Left colon (tissue), 2 donors: ENCODE measurements at regions not wholly inside any gene's neighbourhood (a gene's known extent, or its start where the extent isn't known, plus 50 kb on each side); places are given as distances from the start of the nearest gene placed in this dataset.

Experiments used
- ATAC-seq: fragments of 200-7000 bp; cut with Tn5 transposase; one replicate; pipeline ENCODE4 v1.9.1; 2020; ENCODE audit warnings: mild to moderate bottlenecking, moderate library complexity
- DNase-seq, 2 donors: peaks; one replicate each; pipeline ENCODE4 v3.0.0-alpha.2; 2020
- intact Hi-C, 2 donors: fragments of 100-400 bp; cut with DNase I in 1 of 2; cut with micrococcal nuclease in 1 of 2; formaldehyde crosslinking; loops; one replicate each; pipeline versions ENCODE4 v1.11.2 to v1.14.0; 2022; cut with DNase I, micrococcal nuclease
- donor health status: DM: no; HTN: no; CAD: no.
- donor health status: DM: yes; HTN: yes; CAD: no.

DNA sequence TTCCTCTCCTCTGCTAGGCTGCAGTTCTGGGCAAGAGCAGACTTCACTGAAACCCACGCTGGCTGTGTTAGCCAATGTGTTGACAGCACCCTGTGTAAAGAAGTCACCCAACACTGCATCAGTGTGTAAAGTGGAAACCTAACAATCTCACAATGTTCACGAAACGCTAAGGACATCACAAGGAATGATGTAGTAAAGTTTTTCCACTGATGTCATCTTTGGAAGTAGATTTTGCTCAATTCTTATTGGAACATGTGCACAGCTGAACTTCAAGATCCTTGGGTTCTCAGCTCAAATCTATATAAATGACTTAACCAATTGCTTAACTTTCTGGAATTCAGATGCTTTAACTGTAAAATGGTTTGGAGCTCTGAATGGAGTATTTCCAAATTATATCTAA, 1112.5 kb downstream of the TSN start:
- ATAC-seq (no peak), DNase-seq (no peak)
- intact Hi-C loops, result no loop called here

GRCh38 chr2:122868646-122869275, 1113.3 kb downstream of the TSN start:
- intact Hi-C loops, result no loop called here
- no peak for DNase-seq
- no peak for ATAC-seq

DNA sequence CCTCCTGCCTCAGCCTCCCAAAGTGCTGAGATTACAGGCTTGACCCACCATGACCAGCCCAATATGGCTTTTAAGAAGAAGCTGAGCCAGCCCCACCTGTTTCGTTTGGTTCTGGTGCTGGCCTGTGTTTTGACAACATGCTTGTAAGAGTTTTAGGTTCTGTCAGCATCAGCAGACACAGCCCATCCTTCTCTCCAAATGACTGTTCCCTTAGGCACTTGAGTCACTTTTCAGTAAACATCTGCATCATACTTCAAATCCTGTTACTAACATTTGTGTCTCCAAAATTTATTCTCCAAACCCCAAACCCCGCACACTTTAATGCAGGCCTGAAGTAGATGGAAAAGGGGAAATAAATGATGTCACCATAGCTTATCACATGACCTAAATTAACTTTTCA, 1118.5 kb downstream of the TSN start:
- ATAC-seq (no peak), DNase-seq (no peak)
- intact Hi-C loops, result no loop called here

GRCh38 chr2:122875091-122875865, 1119.8 kb downstream of the TSN start:
- intact Hi-C loops, result no loop called here
- no peak for ATAC-seq
- no peak for DNase-seq

GRCh38 chr2:122883849-122884248, 1128.4 kb downstream of the TSN start:
- no peak for ATAC-seq
- intact Hi-C loops, result no loop called here
- no peak for DNase-seq

GRCh38 chr2:122884889-122885288, 1129.4 kb downstream of the TSN start:
- no peak for ATAC-seq

DNA sequence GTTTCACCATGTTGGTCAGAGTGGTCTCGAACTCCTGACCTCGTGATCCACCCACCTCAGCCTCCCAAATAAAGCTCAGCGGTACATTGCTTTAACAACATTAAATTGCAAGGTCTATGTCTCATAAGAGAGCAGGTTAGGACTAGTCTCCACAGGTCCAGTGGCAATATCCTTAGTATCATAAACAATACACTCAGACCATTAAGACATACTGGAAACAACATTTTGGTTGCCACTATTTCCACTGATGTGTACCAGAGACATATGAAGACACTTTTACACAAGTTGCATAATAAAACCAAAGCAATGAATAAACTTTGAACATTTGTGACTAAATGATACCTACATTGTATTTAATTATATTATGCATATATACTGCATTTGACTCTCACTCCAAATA, 1130.0 kb downstream of the TSN start:
- intact Hi-C loops, result no loop called here
- DNase-seq, result no peak
- ATAC-seq, result no peak

More at GRCh38 chr2:122884889-122885288, 1129.4 kb downstream of the TSN start:
- DNase-seq, result no peak
- intact Hi-C loops, result no loop called here

DNA sequence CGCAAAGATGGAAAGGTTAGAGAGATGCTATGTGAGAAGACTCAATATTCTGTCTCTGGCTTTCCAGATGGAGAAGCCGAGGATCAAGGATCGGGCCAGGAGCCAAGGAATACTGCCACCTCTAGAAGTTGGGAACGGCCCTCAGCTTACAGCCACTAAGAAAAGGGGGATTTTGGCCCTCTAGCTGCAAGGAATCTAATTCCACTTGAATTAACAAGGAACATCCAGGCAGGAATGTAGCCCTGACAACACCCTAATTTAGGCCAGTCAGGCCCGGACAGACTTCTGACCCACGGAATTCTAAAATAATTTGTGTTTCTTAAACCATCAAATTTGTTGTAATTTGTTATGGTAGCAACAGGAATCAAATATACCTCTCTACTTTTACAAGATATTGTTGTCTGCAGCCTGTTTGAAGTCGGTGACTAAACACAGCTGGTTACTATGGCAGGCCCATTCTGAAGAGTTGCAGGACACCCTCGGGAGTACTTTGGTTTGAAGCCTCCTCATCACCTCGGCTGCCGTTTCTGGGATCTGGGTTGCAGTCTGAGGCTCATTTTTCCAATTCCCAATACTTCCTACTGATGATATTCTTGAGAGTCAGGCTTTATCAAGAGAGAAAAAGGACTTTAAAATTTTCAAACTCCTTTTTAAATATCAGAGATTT, 1131.2 kb downstream of the TSN start:
- no peak for ATAC-seq
- intact Hi-C loops, result no loop called here

DNA sequence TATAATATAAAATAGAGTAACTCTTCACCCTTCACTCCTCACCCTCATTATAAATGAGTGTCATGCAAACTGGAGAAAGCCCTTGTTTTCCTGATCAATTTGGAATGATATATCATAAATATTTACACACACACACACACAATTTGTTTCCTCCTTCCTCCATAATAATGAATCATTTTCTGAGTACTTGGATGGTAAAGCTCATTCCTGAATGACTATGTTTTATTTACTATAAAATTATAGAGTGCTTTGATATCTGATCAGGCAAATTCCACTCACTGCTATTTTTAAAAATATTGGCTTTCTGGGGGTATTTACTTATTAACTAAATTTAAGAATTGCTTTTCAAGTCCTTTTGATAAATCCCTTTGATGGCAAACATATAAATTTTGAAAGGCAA, 1125.5 kb upstream of the CNTNAP5 start:
- DNase-seq (no peak), ATAC-seq (no peak)
- intact Hi-C loops, result no loop called here

More for the DNA sequence above, 1131.2 kb downstream of the TSN start:
- peak in 1 of 2 donors; percentile 23 for DNase-seq

GRCh38 chr2:122905431-122905830, 1119.7 kb upstream of the CNTNAP5 start:
- intact Hi-C loops, result no loop called here
- DNase-seq (no peak), ATAC-seq (no peak)

DNA sequence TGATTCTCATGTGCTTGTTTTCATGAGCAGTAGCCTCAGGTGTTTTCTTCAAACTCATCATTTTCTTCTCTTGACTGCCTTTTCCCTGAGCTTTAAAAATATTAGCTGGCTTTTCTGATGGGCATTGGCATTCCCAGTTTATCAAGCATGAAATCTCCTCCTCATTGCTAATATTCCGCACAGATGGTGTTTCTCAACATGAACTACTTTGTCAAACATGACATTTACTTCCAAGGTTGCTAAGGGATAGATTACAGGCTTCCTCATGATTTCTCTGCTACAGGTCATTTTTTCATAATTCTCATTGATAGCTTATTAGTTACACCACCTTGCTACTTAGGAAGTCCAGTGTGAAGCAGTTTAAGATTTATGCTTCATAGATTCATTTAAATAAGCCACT, 1116.9 kb upstream of the CNTNAP5 start:
- ATAC-seq (no peak), DNase-seq (no peak)
- intact Hi-C loops, result no loop called here

DNA sequence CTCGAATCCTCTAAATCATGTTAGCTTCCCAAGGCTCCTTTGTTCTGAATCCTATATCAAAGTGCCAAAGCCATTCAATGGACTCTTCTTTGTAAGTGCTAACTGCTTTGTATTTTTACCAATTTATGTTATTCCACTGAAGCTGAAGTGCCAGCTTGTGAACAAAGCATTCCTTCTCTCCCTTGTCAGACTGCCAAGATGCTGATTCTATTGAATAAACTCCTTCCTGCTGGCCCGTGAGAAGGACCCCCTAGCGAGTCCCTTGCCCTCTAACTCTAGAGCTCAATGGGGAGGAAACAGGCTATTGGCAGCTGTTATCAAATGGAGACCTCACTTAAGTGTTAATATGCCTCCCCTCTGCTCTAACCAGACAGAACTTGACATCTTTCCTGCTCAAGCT, 1097.9 kb upstream of the CNTNAP5 start:
- no peak for ATAC-seq
- intact Hi-C loops, result no loop called here
- DNase-seq, result no peak

DNA sequence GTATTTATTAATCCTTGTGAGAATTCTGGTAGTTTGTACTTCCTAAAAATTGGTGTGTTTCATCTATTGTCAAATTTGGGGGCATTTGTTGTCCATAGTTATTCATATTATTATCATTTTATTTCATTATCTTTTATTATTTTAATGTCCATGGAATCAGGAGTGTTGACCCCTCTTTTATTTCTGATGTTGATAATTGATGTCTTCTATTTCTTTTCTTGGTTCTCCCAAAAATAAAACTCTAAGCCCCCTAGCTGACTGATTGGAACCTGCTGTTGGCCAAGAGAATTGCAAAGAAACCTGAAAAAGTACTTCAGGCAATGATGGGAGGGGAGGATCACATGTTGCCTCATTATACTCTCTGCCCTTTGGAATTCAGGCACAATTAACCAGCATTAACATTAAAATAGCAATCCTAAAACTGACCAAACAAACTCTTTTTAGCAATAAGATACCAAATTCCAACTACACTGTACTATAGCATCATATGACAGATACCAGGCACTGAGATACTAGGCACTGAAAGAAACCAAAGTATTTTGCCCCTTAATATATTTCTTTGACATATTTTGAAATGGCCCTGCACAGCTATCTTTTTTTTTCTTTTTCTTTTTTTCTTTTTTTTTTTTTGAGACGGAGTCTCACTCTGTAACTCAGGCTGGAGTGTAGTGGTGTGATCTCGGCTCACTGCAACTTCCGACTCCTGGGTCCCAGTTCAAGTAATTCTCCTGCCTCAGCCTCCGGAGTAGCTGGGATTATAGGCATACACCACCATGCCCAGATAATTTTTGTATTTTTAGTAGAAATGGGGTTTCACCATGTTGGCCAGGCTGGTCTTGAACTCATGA, 1097.2 kb upstream of the CNTNAP5 start:
- intact Hi-C loops, result no loop called here

DNA sequence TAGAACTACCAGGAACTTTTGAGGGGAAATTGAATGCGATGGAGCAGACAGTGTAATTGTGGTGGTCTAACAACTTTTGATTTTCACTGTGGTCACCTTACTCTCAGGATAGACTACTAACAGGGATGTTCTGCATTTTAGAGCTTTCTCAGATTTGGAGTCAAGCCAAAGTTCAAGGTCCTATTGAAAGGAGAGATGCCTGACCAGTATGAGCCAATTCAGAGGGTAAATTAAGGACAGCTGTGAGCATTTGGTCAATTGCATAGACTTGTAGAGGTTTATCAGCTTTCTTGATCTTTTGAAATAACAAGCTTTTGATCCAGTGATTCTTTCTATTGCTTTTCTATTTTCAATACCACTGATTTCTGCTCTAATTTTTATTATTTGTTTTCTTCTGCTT, 1095.7 kb upstream of the CNTNAP5 start:
- intact Hi-C loops, result no loop called here
- ATAC-seq (no peak), DNase-seq (no peak)

More for the DNA sequence above, 1097.2 kb upstream of the CNTNAP5 start:
- DNase-seq (no peak), ATAC-seq (no peak)

- DNase-seq (no peak), ATAC-seq (no peak)
Observed at GRCh38 chr2:122935506-122935905, 1089.6 kb upstream of the CNTNAP5 start.

DNA sequence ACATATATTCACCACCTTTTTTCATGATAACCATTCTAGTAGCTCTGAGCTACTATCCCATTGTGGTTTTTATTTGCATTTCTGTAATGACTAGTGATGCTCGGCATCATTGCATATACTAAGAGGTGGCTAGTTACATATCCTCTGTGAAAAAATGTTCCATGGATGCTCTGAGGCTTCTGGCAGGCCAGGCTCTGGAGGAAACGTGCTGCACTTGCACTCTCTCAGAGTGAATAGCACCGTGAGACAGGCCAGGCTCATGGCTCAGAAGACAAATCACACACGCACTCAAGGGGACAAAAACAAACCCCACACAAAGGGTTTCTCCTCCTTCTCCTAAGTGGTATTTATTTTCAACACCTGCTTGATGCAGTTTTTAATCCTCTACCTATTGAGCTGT, 1085.3 kb upstream of the CNTNAP5 start:
- intact Hi-C loops, result no loop called here
- DNase-seq (no peak), ATAC-seq (no peak)

More at GRCh38 chr2:122935506-122935905, 1089.6 kb upstream of the CNTNAP5 start:
- intact Hi-C loops, result no loop called here

DNA sequence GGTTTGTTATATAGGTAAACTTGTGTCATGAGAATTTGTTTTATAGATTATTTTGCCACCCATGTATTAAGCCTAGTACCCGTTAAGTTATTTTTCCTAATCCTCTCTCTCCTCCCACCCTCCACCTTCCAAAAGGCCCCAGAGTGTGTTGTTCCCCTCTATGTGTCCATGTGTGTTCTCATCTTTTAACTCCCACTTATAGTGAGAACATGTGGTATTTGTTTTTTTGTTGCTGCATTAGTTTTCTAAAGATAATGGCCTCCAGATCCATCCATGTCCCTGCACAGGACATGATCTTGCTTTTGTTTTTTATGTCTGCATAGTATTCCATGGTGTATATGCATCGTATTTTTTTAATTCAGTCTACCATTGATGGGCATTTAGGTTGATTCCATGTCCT, 1075.6 kb upstream of the CNTNAP5 start:
- ATAC-seq (no peak), DNase-seq (no peak)
- intact Hi-C loops, result no loop called here

GRCh38 chr2:122955776-122956175, 1069.3 kb upstream of the CNTNAP5 start:
- intact Hi-C loops, result no loop called here
- DNase-seq (no peak), ATAC-seq (no peak)
